HCT116 (cell line): ENCODE measurements at regions not wholly inside any gene's neighbourhood (a gene's known extent, or its start where the extent isn't known, plus 50 kb on each side); places are given as distances from the start of the nearest gene placed in this dataset.

Source experiments
- ATAC-seq: fragments of 200-7000 bp; cut with Tn5 transposase; 2 replicates; pipeline ENCODE4 v1.9.1; 2020; ENCODE audit warnings: mild to moderate bottlenecking, moderate library complexity
- BruUV-seq: library from RNA; stranded (reverse); fragments of 400-500 nt; replicated peaks from 2 replicates; lab custom pipeline; 2021; lab: Mats Ljungman, UMichigan
- CTCF ChIA-PET: fragments of 300-600 bp; sonication (Branson Sonifier 250); formaldehyde crosslinking; loops from one replicate; lab custom pipeline; 2021; ENCODE audit warnings: antibody characterized with exemption; lab: Charles Lee
- POLR2A ChIA-PET: fragments of 300-600, 350-600 bp; sonication (Branson Sonifier 250); formaldehyde crosslinking; loops from one replicate; lab custom pipeline; 2021; ENCODE audit warnings: antibody characterized with exemption; lab: Charles Lee
- RAD21 ChIA-PET, 2 experiments: fragments of 300-600 bp; sonication (Branson Sonifier 250); formaldehyde crosslinking; loops; one replicate each; lab custom pipeline; 2023; ENCODE audit warnings: low total read pairs in 2 of 2; ENCODE audit not compliant: uncharacterized antibody in 2 of 2, unreplicated experiment in 2 of 2, low non-redundant PET in 1 of 2; lab: Charles Lee
- DNase-seq: peaks from one replicate; pipeline ENCODE4 v3.0.0-alpha.2; 2010; ENCODE audit warnings: low read depth, low spot score
- H2AFZ ChIP-seq: fragments of 200-600 bp; shearing (Covaris generic), sonication (generic); 2 replicates; pipeline ENCODE4 v1.6.1; 2017; ENCODE audit warnings: low read depth, mixed run types, mixed read lengths, antibody characterized with exemption, low read length; ENCODE audit not compliant: poor library complexity, severe bottlenecking
- H3K27ac ChIP-seq: 2 replicates; pipeline ENCODE4 v1.5.1; 2012; ENCODE audit warnings: low read depth, low read length
- H3K27me3 ChIP-seq: fragments of 200-600 bp; sonication (generic); 2 replicates; pipeline ENCODE4 v1.6.1; 2016; ENCODE audit warnings: mixed run types, low read length, mixed read lengths; ENCODE audit not compliant: insufficient read depth
- H3K36me3 ChIP-seq, 2 experiments: fragments of 200-500 bp in 1 of 2; fragments of 200-600 bp in 1 of 2; sonication (Bioruptor generic) in 1 of 2; sonication (generic) in 1 of 2; 2 replicates each; pipeline versions ENCODE4 v1.5.1 to v1.6.1; 2014 to 2016; ENCODE audit warnings: low read length in 2 of 2, inconsistent platforms in 1 of 2, mixed read lengths in 1 of 2, mixed run types in 1 of 2; ENCODE audit not compliant: insufficient read depth in 2 of 2, control insufficient read depth in 1 of 2
- H3K4me1 ChIP-seq, 2 experiments: fragments of 200-600 bp in 1 of 2; sonication (generic) in 1 of 2; 2 replicates each; pipeline versions ENCODE4 v1.5.1 to v1.6.1; 2012 to 2017; ENCODE audit warnings: low read length in 2 of 2, inconsistent platforms in 1 of 2, mild to moderate bottlenecking in 1 of 2, mixed read lengths in 1 of 2, mixed run types in 1 of 2, moderate library complexity in 1 of 2; ENCODE audit not compliant: insufficient read depth in 2 of 2, control insufficient read depth in 1 of 2
- H3K4me2 ChIP-seq: fragments of 200-600 bp; sonication (generic); 2 replicates; pipeline ENCODE4 v1.6.1; 2017; ENCODE audit warnings: mixed run types, low read length, mixed read lengths
- H3K4me3 ChIP-seq, 2 experiments: fragments of 200-600 bp in 1 of 2; sonication (generic) in 1 of 2; replicated peaks in 1 of 2; 2 replicates each; pipeline ENCODE4 v1.5.1; 2011 to 2016; ENCODE audit warnings: low read length in 2 of 2, control low read depth in 1 of 2, low read depth in 1 of 2, mild to moderate bottlenecking in 1 of 2, mixed read lengths in 1 of 2, mixed run types in 1 of 2
- H3K79me2 ChIP-seq: fragments of 200-600 bp; sonication (generic); 2 replicates; pipeline ENCODE4 v1.6.1; 2017; ENCODE audit warnings: mild to moderate bottlenecking, mixed run types, low read length, moderate library complexity, mixed read lengths; ENCODE audit not compliant: insufficient read depth
- H3K9ac ChIP-seq: fragments of 200-600 bp; sonication (generic); 2 replicates; pipeline ENCODE4 v1.6.1; 2016; ENCODE audit warnings: low read length, mixed read lengths
- H3K9me2 ChIP-seq: fragments of 200-600 bp; sonication (generic), shearing (Covaris generic); 2 replicates; pipeline ENCODE4 v1.6.1; 2017; ENCODE audit warnings: mixed run types, mild to moderate bottlenecking, moderate library complexity; ENCODE audit not compliant: insufficient read depth
- H3K9me3 ChIP-seq, 2 experiments: fragments of 200-500 bp in 1 of 2; fragments of 200-600 bp in 1 of 2; sonication (Bioruptor generic) in 1 of 2; sonication (generic) in 1 of 2; 2 replicates each; pipeline ENCODE4 v1.6.1; 2014 to 2017; ENCODE audit warnings: low read length in 2 of 2, mixed read lengths in 2 of 2, inconsistent platforms in 1 of 2, low read depth in 1 of 2, mild to moderate bottlenecking in 1 of 2, mixed run types in 1 of 2, moderate library complexity in 1 of 2; ENCODE audit not compliant: control insufficient read depth in 1 of 2, insufficient read depth in 1 of 2
- H4K20me1 ChIP-seq: fragments of 200-600 bp; sonication (generic), shearing (Covaris generic); 2 replicates; pipeline ENCODE4 v1.6.1; 2017; ENCODE audit warnings: mixed run types, mild to moderate bottlenecking, moderate library complexity; ENCODE audit not compliant: insufficient read depth
- EGR1 ChIP-seq: IDR thresholded peaks from 2 replicates; pipeline ENCODE4 v1.6.1; 2012; ENCODE audit warnings: low read depth
- EZH2 ChIP-seq: fragments of 200-600 bp; sonication (generic); IDR thresholded peaks from 2 replicates; pipeline ENCODE4 v1.6.1; 2017; ENCODE audit warnings: antibody characterized with exemption, mixed run types
- EZH2phosphoT487 ChIP-seq: fragments of 200-600 bp; IDR thresholded peaks from 2 replicates; pipeline ENCODE4 v1.6.1; 2018; ENCODE audit warnings: antibody characterized with exemption, borderline replicate concordance
- JUND ChIP-seq: IDR thresholded peaks from 2 replicates; pipeline ENCODE4 v1.6.1; 2012
- SP1 ChIP-seq: IDR thresholded peaks from 2 replicates; pipeline ENCODE4 v1.6.1; 2012; ENCODE audit warnings: low read depth
- TCF7L2 ChIP-seq: IDR thresholded peaks from 2 replicates; pipeline ENCODE4 v1.7.0; 2011; ENCODE audit warnings: borderline replicate concordance, inconsistent platforms; ENCODE audit not compliant: insufficient read depth, insufficient read length; ENCODE audit errors: extremely low read depth
- YY1 ChIP-seq: IDR thresholded peaks from 2 replicates; pipeline ENCODE4 v1.6.1; 2011; ENCODE audit warnings: low read length, low read depth, moderate library complexity, mild to moderate bottlenecking; ENCODE audit not compliant: insufficient replicate concordance; ENCODE audit errors: extremely low read depth
- ZFX ChIP-seq: fragments of 450-650 bp; IDR thresholded peaks from 2 replicates; pipeline ENCODE4 v1.6.1; 2017
- intact Hi-C: fragments of 100-400 bp; cut with micrococcal nuclease; formaldehyde crosslinking; loops from 2 replicates; pipeline ENCODE4 v1.10.0; 2022
- TF ChIP-seq, protein P1 (sequence below): IDR thresholded peaks from 2 replicates; pipeline ENCODE4 v1.6.1; 2012; ENCODE audit warnings: low read depth

- intact Hi-C loops = no loop called here
- ChIA-PET POLR2A (interaction anchor here (1.1 kb wide), 1 partner anchor 11 kb away, joined by 3 read pairs; no protein-coding TSS in a partner anchor), RAD21 (no interaction called here), CTCF (no interaction called here)
- H3K9ac ChIP-seq = no peak overlapping the region
- H3K4me3 ChIP-seq = no peak overlapping the region
- H3K4me2 ChIP-seq = no peak overlapping the region
- H2AFZ ChIP-seq = no peak overlapping the region
- H3K27me3 ChIP-seq = no peaks in the 10 kb centered on the region
- H3K9me3 ChIP-seq = no peaks in the 10 kb centered on the region
- H4K20me1 ChIP-seq = no peaks in the 10 kb centered on the region
- no peaks in the 10 kb centered on the region for H3K4me1 ChIP-seq
- H3K9me2 ChIP-seq = no peaks in the 10 kb centered on the region
- H3K27ac ChIP-seq = no peak overlapping the region
- no TSS peak for BruUV-seq
- TF ChIP-seq, protein P1, sequence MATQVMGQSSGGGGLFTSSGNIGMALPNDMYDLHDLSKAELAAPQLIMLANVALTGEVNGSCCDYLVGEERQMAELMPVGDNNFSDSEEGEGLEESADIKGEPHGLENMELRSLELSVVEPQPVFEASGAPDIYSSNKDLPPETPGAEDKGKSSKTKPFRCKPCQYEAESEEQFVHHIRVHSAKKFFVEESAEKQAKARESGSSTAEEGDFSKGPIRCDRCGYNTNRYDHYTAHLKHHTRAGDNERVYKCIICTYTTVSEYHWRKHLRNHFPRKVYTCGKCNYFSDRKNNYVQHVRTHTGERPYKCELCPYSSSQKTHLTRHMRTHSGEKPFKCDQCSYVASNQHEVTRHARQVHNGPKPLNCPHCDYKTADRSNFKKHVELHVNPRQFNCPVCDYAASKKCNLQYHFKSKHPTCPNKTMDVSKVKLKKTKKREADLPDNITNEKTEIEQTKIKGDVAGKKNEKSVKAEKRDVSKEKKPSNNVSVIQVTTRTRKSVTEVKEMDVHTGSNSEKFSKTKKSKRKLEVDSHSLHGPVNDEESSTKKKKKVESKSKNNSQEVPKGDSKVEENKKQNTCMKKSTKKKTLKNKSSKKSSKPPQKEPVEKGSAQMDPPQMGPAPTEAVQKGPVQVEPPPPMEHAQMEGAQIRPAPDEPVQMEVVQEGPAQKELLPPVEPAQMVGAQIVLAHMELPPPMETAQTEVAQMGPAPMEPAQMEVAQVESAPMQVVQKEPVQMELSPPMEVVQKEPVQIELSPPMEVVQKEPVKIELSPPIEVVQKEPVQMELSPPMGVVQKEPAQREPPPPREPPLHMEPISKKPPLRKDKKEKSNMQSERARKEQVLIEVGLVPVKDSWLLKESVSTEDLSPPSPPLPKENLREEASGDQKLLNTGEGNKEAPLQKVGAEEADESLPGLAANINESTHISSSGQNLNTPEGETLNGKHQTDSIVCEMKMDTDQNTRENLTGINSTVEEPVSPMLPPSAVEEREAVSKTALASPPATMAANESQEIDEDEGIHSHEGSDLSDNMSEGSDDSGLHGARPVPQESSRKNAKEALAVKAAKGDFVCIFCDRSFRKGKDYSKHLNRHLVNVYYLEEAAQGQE = no peak
- TF ChIP-seq EGR1 (no peak), TCF7L2 (no peak), EZH2 (no peak), JUND (no peak), ZFX (no peak), YY1 (no peak), EZH2phosphoT487 (no peak), SP1 (no peak)
- H3K79me2 ChIP-seq = no peaks in the 10 kb centered on the region
- ATAC-seq (no peak), DNase-seq (no peak)
- no peaks in the 10 kb centered on the region for H3K36me3 ChIP-seq
Measured at GRCh38 chr2:47620770-47621437, 50.1 kb upstream of the KCNK12 start.
